ENCODE measurements at regions not wholly inside any gene's neighbourhood (a gene's known extent, or its start where the extent isn't known, plus 50 kb on each side); places are given as distances from the start of the nearest gene placed in this dataset.

DNA sequence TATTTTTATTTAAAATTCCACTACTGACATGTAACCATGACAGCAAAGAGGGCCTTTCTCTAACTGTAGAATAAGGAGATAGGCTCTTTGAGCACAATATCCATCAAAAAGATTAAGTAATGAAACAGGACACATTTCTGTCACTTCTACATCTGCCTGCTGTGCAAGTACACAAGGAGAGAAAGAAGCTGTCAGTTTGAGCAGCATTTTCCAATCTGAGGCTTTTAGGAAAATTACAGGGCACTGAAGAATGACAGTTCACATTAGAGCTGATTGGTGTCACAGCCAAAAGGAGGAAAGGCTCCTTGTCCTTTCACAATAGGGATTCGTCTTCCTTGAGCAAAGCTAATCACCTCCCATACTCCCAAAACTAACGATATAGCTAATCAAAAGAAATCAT, 158.8 kb upstream of the TAC1 start:
- TF ChIP-seq EZH2 (IDR thresholded peaks at IDR 0.05; ENCODE audit: borderline replicate concordance): no peak
- TF ChIP-seq EZH2phosphoT487 (IDR thresholded peaks at IDR 0.05; ENCODE audit: low read depth, severe bottlenecking, unreplicated experiment): no peak
- no peak for TF ChIP-seq CTCF (IDR thresholded peaks at IDR 0.05; ENCODE audit: poor library complexity)
- Histone ChIP-seq H3K27ac (no peak overlapping the region), H3K36me3 (replicated peaks; ENCODE audit: insufficient read depth, low read depth) (no peaks in the 10 kb centered on the region), H2AFZ (no peak overlapping the region), H3K4me3 (no peak overlapping the region), H3K4me2 (no peak overlapping the region), H3K27me3 (no peaks in the 10 kb centered on the region), H3K79me2 (no peaks in the 10 kb centered on the region), H3K4me1 (ENCODE audit: insufficient read depth) (no peaks in the 10 kb centered on the region), H3K9me3 (ENCODE audit: low read depth) (no peaks in the 10 kb centered on the region), H4K20me1 (ENCODE audit: insufficient read depth, poor library complexity, severe bottlenecking) (no peaks in the 10 kb centered on the region), H3K9me2 (replicated peaks; ENCODE audit: insufficient read depth) (no peaks in the 10 kb centered on the region)
- 86% methylated on average over 2 of the region's 2 CpGs for WGBS (ENCODE audit: low lambda C conversion rate, missing lambda C conversion rate)
- no peak for DNase-seq (ENCODE audit: low spot score)

DNA sequence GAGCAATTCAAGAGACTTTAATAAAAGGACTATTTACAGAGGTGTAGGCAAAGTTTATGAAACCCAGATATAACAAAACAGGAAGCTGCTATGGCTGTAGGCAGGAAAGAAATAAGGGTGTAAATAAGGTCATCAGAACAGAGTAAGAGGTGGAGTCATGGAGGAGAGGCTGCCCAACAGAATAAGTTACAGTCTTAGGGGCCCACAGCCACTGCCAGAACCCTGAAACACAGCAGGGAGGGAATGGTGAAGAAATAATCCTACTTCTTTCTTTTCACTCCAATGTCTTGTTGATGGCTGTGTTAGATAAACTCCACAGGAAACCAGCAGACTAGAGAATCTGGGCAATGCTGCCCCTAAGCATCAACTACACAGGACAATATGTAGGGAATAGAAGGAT, 155.8 kb upstream of the TAC1 start:
- H3K4me3 ChIP-seq: no peak overlapping the region
- DNase-seq (ENCODE audit: low spot score): no peak
- no peaks in the 10 kb centered on the region for H3K9me3 ChIP-seq (ENCODE audit: low read depth)
- no peaks in the 10 kb centered on the region for H4K20me1 ChIP-seq (ENCODE audit: insufficient read depth, poor library complexity, severe bottlenecking)
- H3K27ac ChIP-seq: no peak overlapping the region
- H3K9me2 ChIP-seq (replicated peaks; ENCODE audit: insufficient read depth): no peaks in the 10 kb centered on the region
- no peak overlapping the region for H2AFZ ChIP-seq
- no peak overlapping the region for H3K4me2 ChIP-seq
- H3K4me1 ChIP-seq (ENCODE audit: insufficient read depth): no peaks in the 10 kb centered on the region
- H3K27me3 ChIP-seq: no peaks in the 10 kb centered on the region
- TF ChIP-seq EZH2 (IDR thresholded peaks at IDR 0.05; ENCODE audit: borderline replicate concordance) (no peak), CTCF (IDR thresholded peaks at IDR 0.05; ENCODE audit: poor library complexity) (no peak), EZH2phosphoT487 (IDR thresholded peaks at IDR 0.05; ENCODE audit: low read depth, severe bottlenecking, unreplicated experiment) (no peak)
- no peaks in the 10 kb centered on the region for H3K36me3 ChIP-seq (replicated peaks; ENCODE audit: insufficient read depth, low read depth)
- H3K79me2 ChIP-seq: no peaks in the 10 kb centered on the region

GRCh38 chr7:97578225-97578624, 153.7 kb upstream of the TAC1 start:
- 87% methylated on average over 5 of the region's 5 CpGs for WGBS (ENCODE audit: low lambda C conversion rate, missing lambda C conversion rate)
- Histone ChIP-seq H3K36me3 (replicated peaks; ENCODE audit: insufficient read depth, low read depth) (no peaks in the 10 kb centered on the region), H3K4me2 (no peak overlapping the region), H3K9me2 (replicated peaks; ENCODE audit: insufficient read depth) (no peaks in the 10 kb centered on the region), H3K9me3 (ENCODE audit: low read depth) (no peaks in the 10 kb centered on the region), H3K4me1 (ENCODE audit: insufficient read depth) (no peaks in the 10 kb centered on the region), H3K27me3 (no peaks in the 10 kb centered on the region), H4K20me1 (ENCODE audit: insufficient read depth, poor library complexity, severe bottlenecking) (no peaks in the 10 kb centered on the region), H3K79me2 (no peaks in the 10 kb centered on the region), H2AFZ (no peak overlapping the region), H3K4me3 (no peak overlapping the region), H3K27ac (no peak overlapping the region)
- no peak for DNase-seq (ENCODE audit: low spot score)
- TF ChIP-seq CTCF (IDR thresholded peaks at IDR 0.05; ENCODE audit: poor library complexity) (no peak), EZH2phosphoT487 (IDR thresholded peaks at IDR 0.05; ENCODE audit: low read depth, severe bottlenecking, unreplicated experiment) (no peak), EZH2 (IDR thresholded peaks at IDR 0.05; ENCODE audit: borderline replicate concordance) (no peak)

DNA sequence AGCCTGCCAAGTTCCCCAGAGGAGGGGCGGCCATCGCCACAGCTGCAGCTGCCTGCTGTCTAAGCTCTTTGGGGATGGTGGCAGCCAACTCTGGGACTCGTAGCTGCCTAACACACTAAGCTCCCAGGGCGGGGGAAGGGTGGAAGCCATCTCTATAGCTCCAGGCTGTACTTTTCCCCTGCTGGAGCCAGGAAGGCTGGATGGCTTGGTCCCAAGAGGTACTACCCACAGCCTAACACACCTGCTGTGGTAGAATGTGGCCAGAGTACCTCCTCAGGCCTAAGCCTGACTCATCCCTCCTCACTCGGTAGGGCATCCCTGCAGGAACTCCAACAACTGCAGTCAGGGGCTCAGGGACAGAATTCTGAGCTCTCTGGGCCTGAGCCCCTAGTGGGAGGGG, 151.7 kb upstream of the TAC1 start:
- Histone ChIP-seq H3K9me3 (ENCODE audit: low read depth) (no peaks in the 10 kb centered on the region), H3K36me3 (replicated peaks; ENCODE audit: insufficient read depth, low read depth) (no peaks in the 10 kb centered on the region), H3K4me2 (no peak overlapping the region), H3K27me3 (no peaks in the 10 kb centered on the region), H2AFZ (no peak overlapping the region), H3K4me1 (ENCODE audit: insufficient read depth) (no peaks in the 10 kb centered on the region), H4K20me1 (ENCODE audit: insufficient read depth, poor library complexity, severe bottlenecking) (no peaks in the 10 kb centered on the region), H3K27ac (no peak overlapping the region), H3K79me2 (no peaks in the 10 kb centered on the region), H3K9me2 (replicated peaks; ENCODE audit: insufficient read depth) (no peaks in the 10 kb centered on the region), H3K4me3 (no peak overlapping the region)
- DNase-seq (ENCODE audit: low spot score): no peak
- no peak for TF ChIP-seq EZH2phosphoT487 (IDR thresholded peaks at IDR 0.05; ENCODE audit: low read depth, severe bottlenecking, unreplicated experiment)
- TF ChIP-seq CTCF (IDR thresholded peaks at IDR 0.05; ENCODE audit: poor library complexity): no peak
- no peak for TF ChIP-seq EZH2 (IDR thresholded peaks at IDR 0.05; ENCODE audit: borderline replicate concordance)
- 75% methylated on average over 5 of the region's 5 CpGs for WGBS (ENCODE audit: low lambda C conversion rate, missing lambda C conversion rate)

Measured in hepatocyte (in vitro differentiated cells).